ENCODE measurements at regions not wholly inside any gene's neighbourhood (a gene's known extent, or its start where the extent isn't known, plus 50 kb on each side); places are given as distances from the start of the nearest gene placed in this dataset.
A peak's percentile ranks its signal among the peaks of the same experiment; 100 is the strongest.

- TF ChIP-seq, protein P1, sequence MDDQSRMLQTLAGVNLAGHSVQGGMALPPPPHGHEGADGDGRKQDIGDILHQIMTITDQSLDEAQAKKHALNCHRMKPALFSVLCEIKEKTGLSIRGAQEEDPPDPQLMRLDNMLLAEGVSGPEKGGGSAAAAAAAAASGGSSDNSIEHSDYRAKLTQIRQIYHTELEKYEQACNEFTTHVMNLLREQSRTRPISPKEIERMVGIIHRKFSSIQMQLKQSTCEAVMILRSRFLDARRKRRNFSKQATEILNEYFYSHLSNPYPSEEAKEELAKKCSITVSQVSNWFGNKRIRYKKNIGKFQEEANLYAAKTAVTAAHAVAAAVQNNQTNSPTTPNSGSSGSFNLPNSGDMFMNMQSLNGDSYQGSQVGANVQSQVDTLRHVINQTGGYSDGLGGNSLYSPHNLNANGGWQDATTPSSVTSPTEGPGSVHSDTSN (CRISPR knock-in tag; IDR thresholded peaks at IDR 0.05; ENCODE audit: borderline replicate concordance), result no peak
- TF ChIP-seq ERF (CRISPR knock-in tag; IDR thresholded peaks at IDR 0.05) (peak; percentile 95; the same call in 1 of the 2 replicates), ZSCAN9 (CRISPR knock-in tag; IDR thresholded peaks at IDR 0.05; ENCODE audit: borderline replicate concordance) (0 out of 2 replicates have a peak, but pooled peaks have one; percentile 50), POLR2AphosphoS5 (IDR thresholded peaks at IDR 0.05; ENCODE audit: low read depth, low read length) (peak; percentile 74), ZNF550 (CRISPR knock-in tag; IDR thresholded peaks at IDR 0.05; ENCODE audit: borderline replicate concordance) (no peak), ZNF720 (CRISPR knock-in tag; IDR thresholded peaks at IDR 0.05) (no peak), PCBP1 (IDR thresholded peaks at IDR 0.05; ENCODE audit: borderline replicate concordance, low read depth, low read length) (no peak), ZFX (CRISPR knock-in tag; IDR thresholded peaks at IDR 0.05; ENCODE audit: low read depth) (peak; percentile 60), ZNF431 (CRISPR knock-in tag; IDR thresholded peaks at IDR 0.05; ENCODE audit: borderline replicate concordance, low read depth) (peak; percentile 47; the same call in 1 of the 2 replicates), E2F5 (CRISPR knock-in tag; conservative IDR thresholded peaks at IDR 0.05) (no peak), ZNF136 (CRISPR knock-in tag; IDR thresholded peaks at IDR 0.05; ENCODE audit: low read depth) (peak; percentile 86; the same call in 1 of the 2 replicates), ZNF879 (CRISPR knock-in tag; IDR thresholded peaks at IDR 0.05) (no peak), YY1 (IDR thresholded peaks at IDR 0.05; ENCODE audit: insufficient read depth, insufficient replicate concordance, low read depth, low read length) (peak; percentile 75), ZNF382 (CRISPR knock-in tag; IDR thresholded peaks at IDR 0.05; ENCODE audit: borderline replicate concordance) (no peak), RFXAP (CRISPR knock-in tag; IDR thresholded peaks at IDR 0.05; ENCODE audit: borderline replicate concordance) (peak; percentile 93; the same call in 1 of the 2 replicates), ZFP36L1 (CRISPR knock-in tag; IDR thresholded peaks at IDR 0.05) (peak; percentile 92; the same call in 1 of the 2 replicates), ZFP36 (IDR thresholded peaks at IDR 0.05; ENCODE audit: borderline replicate concordance, low read depth, low read length, partially characterized antibody) (no peak), MLXIP (CRISPR knock-in tag; IDR thresholded peaks at IDR 0.05; ENCODE audit: borderline replicate concordance) (no peak; the same call in 1 of the 2 replicates), PRPF4 (IDR thresholded peaks at IDR 0.05; ENCODE audit: low read depth, low read length, poor library complexity, severe bottlenecking) (peak; percentile 9), NFKB2 (CRISPR knock-in tag; IDR thresholded peaks at IDR 0.05; ENCODE audit: borderline replicate concordance) (0 out of 2 replicates have a peak, but pooled peaks have one; percentile 52)
- TF ChIP-seq, protein P2, sequence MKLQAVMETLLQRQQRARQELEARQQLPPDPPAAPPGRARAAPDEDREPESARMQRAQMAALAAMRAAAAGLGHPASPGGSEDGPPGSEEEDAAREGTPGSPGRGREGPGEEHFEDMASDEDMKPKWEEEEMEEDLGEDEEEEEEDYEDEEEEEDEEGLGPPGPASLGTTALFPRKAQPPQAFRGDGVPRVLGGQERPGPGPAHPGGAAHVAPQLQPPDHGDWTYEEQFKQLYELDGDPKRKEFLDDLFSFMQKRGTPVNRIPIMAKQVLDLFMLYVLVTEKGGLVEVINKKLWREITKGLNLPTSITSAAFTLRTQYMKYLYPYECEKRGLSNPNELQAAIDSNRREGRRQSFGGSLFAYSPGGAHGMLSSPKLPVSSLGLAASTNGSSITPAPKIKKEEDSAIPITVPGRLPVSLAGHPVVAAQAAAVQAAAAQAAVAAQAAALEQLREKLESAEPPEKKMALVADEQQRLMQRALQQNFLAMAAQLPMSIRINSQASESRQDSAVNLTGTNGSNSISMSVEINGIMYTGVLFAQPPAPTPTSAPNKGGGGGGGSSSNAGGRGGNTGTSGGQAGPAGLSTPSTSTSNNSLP (IDR thresholded peaks at IDR 0.05; ENCODE audit: low read depth, low read length), result peak; percentile 73
These were observed 144.6 kb upstream of the TMEM170B start (continued) for GRCh38 chr6:11392778-11393507.

All from HepG2 (cell line).